Fibroblast of lung (primary cell): ENCODE measurements at regions not wholly inside any gene's neighbourhood (a gene's known extent, or its start where the extent isn't known, plus 50 kb on each side); places are given as distances from the start of the nearest gene placed in this dataset.

Source experiments
- CTCF ChIP-seq, 2 donors: IDR thresholded peaks in 1 of 2; conservative IDR thresholded peaks in 1 of 2; 1 replicate in 1 of 2; 2 replicates in 1 of 2; pipeline ENCODE4 v1.5.1; 2011 to 2012; ENCODE audit warnings: low read length in 2 of 2, control low read depth in 1 of 2, inconsistent platforms in 1 of 2, low read depth in 1 of 2, mild to moderate bottlenecking in 1 of 2
- EZH2 ChIP-seq: IDR thresholded peaks from 2 replicates; pipeline ENCODE4 v1.5.1; 2012; ENCODE audit warnings: low read length, control low read depth, mild to moderate bottlenecking; ENCODE audit errors: missing control alignments

GRCh38 chr18:1026930-1027329 is 122.3 kb downstream of the ADCYAP1 start:
- TF ChIP-seq EZH2 (no peak), CTCF (conservative IDR thresholded peaks at IDR 0.05 in 1 of 2, IDR thresholded peaks at IDR 0.05 in 1 of 2; ENCODE audit: low read depth in 1 of 2, low read length in 2 of 2) (no peak)
